ENCODE measurements at regions not wholly inside any gene's neighbourhood (a gene's known extent, or its start where the extent isn't known, plus 50 kb on each side); places are given as distances from the start of the nearest gene placed in this dataset.

GRCh38 chr11:128161436-128161835, 425.9 kb downstream of the ETS1 start:
- Histone ChIP-seq H3K4me3 (ENCODE audit: low read depth in 2 of 2, low read length in 1 of 2) (no peak overlapping the region), H3K9me2 (no peaks in the 10 kb centered on the region), H3K79me2 (ENCODE audit: insufficient read depth) (no peaks in the 10 kb centered on the region), H3K27me3 (ENCODE audit: insufficient read depth) (no peaks in the 10 kb centered on the region), H3F3A (replicated peaks; ENCODE audit: insufficient read depth) (no peaks in the 10 kb centered on the region), H4K20me1 (ENCODE audit: insufficient read depth) (no peaks in the 10 kb centered on the region), H3K4me2 (no peak overlapping the region), H3K36me3 (replicated peaks in 1 of 2; ENCODE audit: control insufficient read depth in 1 of 2, insufficient read depth in 2 of 2, low read length in 1 of 2) (no peaks in the 10 kb centered on the region), H3K27ac (ENCODE audit: low read depth in 2 of 2, low read length in 1 of 2) (no peak overlapping the region), H3K4me1 (ENCODE audit: control insufficient read depth in 1 of 2, insufficient read depth in 2 of 2, low read depth in 1 of 2, low read length in 1 of 2) (no peaks in the 10 kb centered on the region), H2AFZ (ENCODE audit: low read depth) (no peak overlapping the region), H3K9me3 (no peaks in the 10 kb centered on the region), H3K9ac (no peak overlapping the region)
- ChIA-PET CTCF (interaction anchor here (1.1 to 9.3 kb wide), 4 partner anchors 9 to 471 kb away, joined by 3 to 137 read pairs (median 4); no protein-coding TSS in a partner anchor), POLR2A (no interaction called here)
- 76% methylated on average over 1 of the region's 1 CpG for WGBS (ENCODE audit: low lambda C conversion rate)
- TF ChIP-seq SIN3A (IDR thresholded peaks at IDR 0.05; ENCODE audit: borderline replicate concordance, low read depth, low read length) (no peak), JUND (IDR thresholded peaks at IDR 0.05) (no peak), NFIC (IDR thresholded peaks at IDR 0.05; ENCODE audit: borderline replicate concordance) (no peak), CHD2 (IDR thresholded peaks at IDR 0.05; ENCODE audit: low read length, partially characterized antibody) (no peak), RAD21 (IDR thresholded peaks at IDR 0.05; ENCODE audit: low read length) (no peak)
- DNase-seq, result no peak

GRCh38 chr11:128158860-128159259, 428.5 kb downstream of the ETS1 start:
- 84% methylated on average over 4 of the region's 4 CpGs for WGBS (ENCODE audit: low lambda C conversion rate)
- ChIA-PET CTCF (interaction anchor here (0.9 to 9.3 kb wide), 24 partner anchors 9 to 767 kb away, joined by 3 to 137 read pairs (median 10); no protein-coding TSS in a partner anchor), POLR2A (no interaction called here)
- TF ChIP-seq FOXJ3 (CRISPR knock-in tag; IDR thresholded peaks at IDR 0.05), result no peak
- TF ChIP-seq IRF3 (IDR thresholded peaks at IDR 0.05; ENCODE audit: low read depth, low read length), result no peak
- TF ChIP-seq USF2 (IDR thresholded peaks at IDR 0.05; ENCODE audit: borderline replicate concordance, low read depth, low read length), result no peak
- no peak for TF ChIP-seq NFIC (IDR thresholded peaks at IDR 0.05; ENCODE audit: borderline replicate concordance)
- no peak for TF ChIP-seq CTCF (IDR thresholded peaks at IDR 0.05)
- TF ChIP-seq MXI1 (IDR thresholded peaks at IDR 0.05; ENCODE audit: low read depth, low read length), result no peak
- no peak for TF ChIP-seq USF1 (IDR thresholded peaks at IDR 0.05; ENCODE audit: borderline replicate concordance, low read depth)
- no peak for TF ChIP-seq MAX (IDR thresholded peaks at IDR 0.05; ENCODE audit: low read depth)
- TF ChIP-seq SIN3A (IDR thresholded peaks at IDR 0.05; ENCODE audit: borderline replicate concordance, low read depth, low read length), result no peak
- TF ChIP-seq TCF12 (IDR thresholded peaks at IDR 0.05), result no peak
- TF ChIP-seq POLR2AphosphoS5 (IDR thresholded peaks at IDR 0.05; ENCODE audit: low read depth, low read length), result no peak
- TF ChIP-seq ZBTB33 (IDR thresholded peaks at IDR 0.05; ENCODE audit: borderline replicate concordance, low read depth), result no peak
- TF ChIP-seq EP300 (IDR thresholded peaks at IDR 0.05; ENCODE audit: borderline replicate concordance in 1 of 2, low read depth in 1 of 2, low read length in 1 of 2), result no peak
- H3K9me3 ChIP-seq, result no peaks in the 10 kb centered on the region
- H3K79me2 ChIP-seq (ENCODE audit: insufficient read depth), result no peaks in the 10 kb centered on the region
- DNase-seq, result no peak
- H2AFZ ChIP-seq (ENCODE audit: low read depth), result no peak overlapping the region
- no peaks in the 10 kb centered on the region for H3K4me1 ChIP-seq (ENCODE audit: control insufficient read depth in 1 of 2, insufficient read depth in 2 of 2, low read depth in 1 of 2, low read length in 1 of 2)
- no peaks in the 10 kb centered on the region for H3K27me3 ChIP-seq (ENCODE audit: insufficient read depth)
- no peak overlapping the region for H3K4me3 ChIP-seq (ENCODE audit: low read depth in 2 of 2, low read length in 1 of 2)
- no peaks in the 10 kb centered on the region for H3F3A ChIP-seq (replicated peaks; ENCODE audit: insufficient read depth)
- H3K27ac ChIP-seq (ENCODE audit: low read depth in 2 of 2, low read length in 1 of 2), result no peak overlapping the region
- no peaks in the 10 kb centered on the region for H3K36me3 ChIP-seq (replicated peaks in 1 of 2; ENCODE audit: control insufficient read depth in 1 of 2, insufficient read depth in 2 of 2, low read length in 1 of 2)
- H3K4me2 ChIP-seq, result no peak overlapping the region
- H3K9me2 ChIP-seq, result no peaks in the 10 kb centered on the region
- H4K20me1 ChIP-seq (ENCODE audit: insufficient read depth), result no peaks in the 10 kb centered on the region
- H3K9ac ChIP-seq, result no peak overlapping the region

All from SK-N-SH (cell line).